Osteoblast (primary cell): ENCODE measurements at regions not wholly inside any gene's neighbourhood (a gene's known extent, or its start where the extent isn't known, plus 50 kb on each side); places are given as distances from the start of the nearest gene placed in this dataset.

Source experiments
- DNase-seq: peaks from one replicate; pipeline ENCODE4 v3.0.0; 2011; ENCODE audit warnings: low spot score, mixed read lengths; ENCODE audit not compliant: insufficient read length; ENCODE audit errors: missing footprints
- H2AFZ ChIP-seq: 2 replicates; pipeline ENCODE4 v1.6.0; 2011; ENCODE audit warnings: mild to moderate bottlenecking, low read length
- H3K27ac ChIP-seq: 2 replicates; pipeline ENCODE4 v1.5.1; 2011; ENCODE audit warnings: mild to moderate bottlenecking, low read depth, low read length, moderate library complexity
- H3K27me3 ChIP-seq: 2 replicates; pipeline ENCODE4 v1.6.0; 2012; ENCODE audit warnings: mild to moderate bottlenecking, control low read depth, inconsistent platforms, low read length, moderate library complexity; ENCODE audit not compliant: insufficient read depth
- H3K36me3 ChIP-seq: 2 replicates; pipeline ENCODE4 v1.5.1; 2011; ENCODE audit warnings: mild to moderate bottlenecking, low read length, control low read depth, moderate library complexity; ENCODE audit not compliant: insufficient read depth
- H3K4me1 ChIP-seq: 2 replicates; pipeline ENCODE4 v1.5.1; 2011; ENCODE audit warnings: mild to moderate bottlenecking, low read length, control low read depth, moderate library complexity; ENCODE audit not compliant: insufficient read depth
- H3K4me2 ChIP-seq: 2 replicates; pipeline ENCODE4 v1.6.0; 2011; ENCODE audit warnings: mild to moderate bottlenecking, low read length; ENCODE audit not compliant: insufficient read depth
- H3K4me3 ChIP-seq: fragments of 200-600 bp; sonication (generic); 3 replicates; pipeline ENCODE4 v1.5.1; 2012; ENCODE audit warnings: mild to moderate bottlenecking, low read length, inconsistent platforms; ENCODE audit not compliant: insufficient read depth
- H3K79me2 ChIP-seq: 2 replicates; pipeline ENCODE4 v1.6.0; 2012; ENCODE audit warnings: mild to moderate bottlenecking, low read length, control low read depth, inconsistent platforms; ENCODE audit not compliant: insufficient read depth
- H3K9me3 ChIP-seq: 2 replicates; pipeline ENCODE4 v1.5.1; 2011; ENCODE audit warnings: low read depth, low read length, control low read depth
- H4K20me1 ChIP-seq: 2 replicates; pipeline ENCODE4 v1.6.0; 2012; ENCODE audit warnings: mild to moderate bottlenecking, low read length, control low read depth; ENCODE audit not compliant: insufficient read depth
- CTCF ChIP-seq: IDR thresholded peaks from 2 replicates; pipeline ENCODE4 v1.5.1; 2011; ENCODE audit warnings: mild to moderate bottlenecking, low read depth, low read length, moderate library complexity; ENCODE audit errors: extremely low read depth

DNA sequence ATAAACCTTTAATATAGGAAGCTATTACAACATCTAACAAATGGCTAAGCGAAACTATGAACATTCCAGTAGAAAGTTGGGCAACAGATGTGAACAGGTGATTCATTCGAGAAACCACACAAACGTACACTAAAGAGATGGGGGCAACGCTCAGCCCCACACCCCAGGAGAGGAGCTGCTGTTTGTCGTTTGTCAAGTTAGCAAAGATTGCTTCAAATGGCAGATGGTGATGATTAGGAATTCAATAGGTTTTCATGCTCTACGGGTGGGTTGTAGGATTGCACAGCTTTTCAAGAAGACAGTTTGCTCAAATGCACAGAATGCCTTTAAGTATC lies 154.7 kb upstream of the HDAC4 start:
- no peak for DNase-seq
- no peak overlapping the region for H2AFZ ChIP-seq
- H3K36me3 ChIP-seq, result no peaks in the 10 kb centered on the region
- H3K27ac ChIP-seq, result no peak overlapping the region
- H3K4me1 ChIP-seq, result no peaks in the 10 kb centered on the region
- no peak for TF ChIP-seq CTCF
- H3K4me3 ChIP-seq, result no peak overlapping the region
- H3K9me3 ChIP-seq, result no peaks in the 10 kb centered on the region
- no peaks in the 10 kb centered on the region for H3K79me2 ChIP-seq
- H4K20me1 ChIP-seq, result no peaks in the 10 kb centered on the region
- no peaks in the 10 kb centered on the region for H3K27me3 ChIP-seq
- no peak overlapping the region for H3K4me2 ChIP-seq

GRCh38 chr2:239554766-239555570 lies 154.1 kb upstream of the HDAC4 start:
- Histone ChIP-seq H3K4me1 (no peaks in the 10 kb centered on the region), H3K27ac (no peak overlapping the region), H3K4me3 (no peak overlapping the region), H3K9me3 (no peaks in the 10 kb centered on the region), H3K4me2 (no peak overlapping the region), H4K20me1 (no peaks in the 10 kb centered on the region), H3K79me2 (no peaks in the 10 kb centered on the region), H2AFZ (no peak overlapping the region), H3K36me3 (no peaks in the 10 kb centered on the region), H3K27me3 (no peaks in the 10 kb centered on the region)
- TF ChIP-seq CTCF, result no peak
- no peak for DNase-seq

- no peaks in the 10 kb centered on the region for H3K27me3 ChIP-seq
- no peaks in the 10 kb centered on the region for H3K4me1 ChIP-seq
- no peak overlapping the region for H3K27ac ChIP-seq
- no peak overlapping the region for H2AFZ ChIP-seq
- no peak for DNase-seq
- TF ChIP-seq CTCF, result no peak
- no peak overlapping the region for H3K4me2 ChIP-seq
- H3K4me3 ChIP-seq, result no peak overlapping the region
- H3K9me3 ChIP-seq, result no peaks in the 10 kb centered on the region
- H4K20me1 ChIP-seq, result no peaks in the 10 kb centered on the region
- H3K36me3 ChIP-seq, result no peaks in the 10 kb centered on the region
- no peaks in the 10 kb centered on the region for H3K79me2 ChIP-seq
These were observed 152.7 kb upstream of the HDAC4 start for GRCh38 chr2:239553376-239554000.

GRCh38 chr2:239552213-239552926 lies 151.6 kb upstream of the HDAC4 start:
- no peaks in the 10 kb centered on the region for H3K79me2 ChIP-seq
- H3K9me3 ChIP-seq, result no peaks in the 10 kb centered on the region
- H3K4me3 ChIP-seq, result no peak overlapping the region
- no peak overlapping the region for H2AFZ ChIP-seq
- H4K20me1 ChIP-seq, result no peaks in the 10 kb centered on the region
- H3K27ac ChIP-seq, result no peak overlapping the region
- H3K27me3 ChIP-seq, result no peaks in the 10 kb centered on the region
- no peak for TF ChIP-seq CTCF
- H3K4me2 ChIP-seq, result no peak overlapping the region
- H3K4me1 ChIP-seq, result no peaks in the 10 kb centered on the region
- DNase-seq, result no peak
- H3K36me3 ChIP-seq, result no peaks in the 10 kb centered on the region
